Body of pancreas (tissue), 4 donors: ENCODE measurements at regions not wholly inside any gene's neighbourhood (a gene's known extent, or its start where the extent isn't known, plus 50 kb on each side); places are given as distances from the start of the nearest gene placed in this dataset.

Source experiments
- ATAC-seq: fragments of 150-250 bp; one replicate; pipeline ENCODE4 v1.9.1; 2016
- DNase-seq, 4 donors: peaks; one replicate each; pipeline ENCODE4 v3.0.0-alpha.2; 2019
- H3K27ac ChIP-seq, 4 donors: fragments of 200-600 bp; sonication (generic); 1 replicate in 3 of 4; 2 replicates in 1 of 4; pipeline versions ENCODE4 v1.5.1 to v1.6.1; 2016 to 2019; ENCODE audit warnings: mild to moderate bottlenecking in 1 of 4, mixed read lengths in 1 of 4, moderate library complexity in 1 of 4
- H3K27me3 ChIP-seq, 2 donors: fragments of 200-600 bp; sonication (generic); one replicate each; pipeline ENCODE4 v1.6.0; 2016; ENCODE audit warnings: mild to moderate bottlenecking in 1 of 2
- H3K36me3 ChIP-seq, 2 donors: fragments of 200-600 bp; sonication (generic); replicated peaks in 1 of 2; 2 replicates each; pipeline ENCODE4 v1.5.1; 2016; ENCODE audit warnings: low read depth in 2 of 2; ENCODE audit not compliant: insufficient read depth in 1 of 2
- H3K4me1 ChIP-seq: fragments of 200-600 bp; sonication (generic); one replicate; pipeline ENCODE4 v1.6.0; 2016
- H3K4me3 ChIP-seq, 2 donors: fragments of 200-600 bp; sonication (generic); 1 replicate in 1 of 2; 2 replicates in 1 of 2; pipeline ENCODE4 v1.5.1; 2016 to 2019
- H3K9me3 ChIP-seq, 3 donors: fragments of 200-600 bp; sonication (generic); 1 replicate in 2 of 3; 2 replicates in 1 of 3; pipeline ENCODE4 v1.5.1; 2016
- CTCF ChIP-seq, 7 experiments: fragments of 450-650 bp in 4 of 7; fragments of 200-600 bp in 3 of 7; sonication (generic) in 3 of 7; IDR thresholded peaks; one replicate each; pipeline ENCODE4 v1.5.1; 2016 to 2019; ENCODE audit warnings: antibody characterized with exemption in 7 of 7
- POLR2A ChIP-seq, 3 donors: fragments of 450-650 bp; IDR thresholded peaks; one replicate each; pipeline ENCODE4 v1.6.1; 2016; ENCODE audit warnings: antibody characterized with exemption in 3 of 3, mild to moderate bottlenecking in 2 of 3
- WGBS, 2 donors: methylation state at CpG; one replicate each; pipeline ENCODE4 v1.1.5; 2017; 5-methylcytosine and 5-hydroxymethylcytosine counted together
- intact Hi-C: fragments of 100-400 bp; cut with DNase I; formaldehyde crosslinking; loops from one replicate; pipeline ENCODE4 v1.15.1; 2023

DNA sequence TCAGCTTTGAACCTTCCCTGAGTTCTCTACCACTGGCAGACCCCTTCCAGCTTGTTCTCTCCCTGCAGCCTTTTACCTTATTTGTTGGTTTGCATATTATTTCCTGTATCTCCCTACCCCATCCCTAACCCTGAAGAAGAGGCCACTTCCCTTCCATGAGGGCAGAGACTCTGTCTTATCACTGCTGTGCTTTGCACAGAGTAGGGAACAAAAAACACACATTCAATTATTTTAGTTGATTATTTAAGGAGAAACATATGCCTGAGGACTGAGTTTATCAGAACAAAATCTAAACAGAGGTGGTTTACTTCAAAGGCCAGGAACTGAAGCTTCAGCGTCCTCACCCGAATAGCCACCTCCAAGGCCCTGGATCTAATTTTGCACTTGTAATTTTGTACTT, 111.7 kb upstream of the RFLNA start:
- Histone ChIP-seq H3K36me3 (no peaks in the 10 kb centered on the region), H3K9me3 (no peaks in the 10 kb centered on the region), H3K4me3 (no peak overlapping the region), H3K27me3 (no peaks in the 10 kb centered on the region), H3K4me1 (peaks cover 4% of the 10 kb centered on the region), H3K27ac (no peak overlapping the region)
- TF ChIP-seq CTCF (IDR thresholded peaks at IDR 0.05), result no peak
- no peak for TF ChIP-seq POLR2A (IDR thresholded peaks at IDR 0.05)
- 42 to 49% methylated on average over 2 of the region's 2 CpGs for WGBS, 2 donors
- ATAC-seq (no peak), DNase-seq (no peak)
- intact Hi-C loops, result no loop called here

- no peaks in the 10 kb centered on the region for H3K27me3 ChIP-seq
- DNase-seq (no peak), ATAC-seq (no peak)
- H3K36me3 ChIP-seq, result no peaks in the 10 kb centered on the region
- H3K4me3 ChIP-seq, result no peak overlapping the region
- no peak overlapping the region for H3K27ac ChIP-seq
- 90 to 92% methylated on average over 17 to 18 of the region's 18 CpGs for WGBS, 2 donors
- TF ChIP-seq CTCF (IDR thresholded peaks at IDR 0.05) (no peak), POLR2A (IDR thresholded peaks at IDR 0.05) (no peak)
- intact Hi-C loops, result no loop called here
- H3K9me3 ChIP-seq, result no peaks in the 10 kb centered on the region
- peaks cover 15% of the 10 kb centered on the region for H3K4me1 ChIP-seq
Measured at GRCh38 chr12:124184456-124184855, 110.4 kb upstream of the RFLNA start.

GRCh38 chr12:124185971-124186686, 108.8 kb upstream of the RFLNA start:
- DNase-seq (no peak), ATAC-seq (no peak)
- H3K4me1 ChIP-seq, result peaks cover 15% of the 10 kb centered on the region
- H3K27me3 ChIP-seq, result no peaks in the 10 kb centered on the region
- H3K9me3 ChIP-seq, result no peaks in the 10 kb centered on the region
- H3K36me3 ChIP-seq, result no peaks in the 10 kb centered on the region
- no peak overlapping the region for H3K4me3 ChIP-seq
- intact Hi-C loops, result no loop called here
- WGBS, 2 donors, result 77 to 80% methylated on average over 15 of the region's 15 CpGs
- H3K27ac ChIP-seq, result no peak overlapping the region
- TF ChIP-seq POLR2A (IDR thresholded peaks at IDR 0.05) (no peak), CTCF (IDR thresholded peaks at IDR 0.05) (no peak)

GRCh38 chr12:124188084-124188483, 106.8 kb upstream of the RFLNA start:
- TF ChIP-seq POLR2A (IDR thresholded peaks at IDR 0.05) (no peak), CTCF (IDR thresholded peaks at IDR 0.05) (no peak)
- Histone ChIP-seq H3K36me3 (no peaks in the 10 kb centered on the region), H3K27ac (no peak overlapping the region), H3K4me3 (no peak overlapping the region), H3K27me3 (no peaks in the 10 kb centered on the region), H3K9me3 (peaks cover 0 to 2% (median 0%) of the 10 kb centered on the region in 3 donors), H3K4me1 (peaks cover 15% of the 10 kb centered on the region)
- WGBS, 2 donors, result 75 to 78% methylated on average over 7 of the region's 7 CpGs
- intact Hi-C loops, result no loop called here
- DNase-seq (no peak), ATAC-seq (no peak)
